Amygdala (tissue), 56 donors: ENCODE measurements at regions not wholly inside any gene's neighbourhood (a gene's known extent, or its start where the extent isn't known, plus 50 kb on each side); places are given as distances from the start of the nearest gene placed in this dataset.
"Not testable (repeated sequence)": the region's sequence is repeated elsewhere in the genome, so short reads cannot be mapped to it uniquely, and the experiment has no call there.

Source experiments
- DNase-seq, 56 donors: peaks; one replicate each; lab custom pipeline; 2025; lab: John Stamatoyannopoulos, UW

- DNase-seq, result no peak
These were observed 411.4 kb upstream of the LMO3 start for GRCh38 chr12:17017402-17017801.

GRCh38 chr12:17016116-17016864, 410.3 kb upstream of the LMO3 start:
- DNase-seq, result no peak

- DNase-seq, result no peak
These were observed 409.5 kb upstream of the LMO3 start for GRCh38 chr12:17015501-17015900.

- DNase-seq, result not testable (repeated sequence)
These were observed 401.6 kb upstream of the LMO3 start for GRCh38 chr12:17007442-17008040.

GRCh38 chr12:16998538-16998937, 392.6 kb upstream of the LMO3 start:
- DNase-seq, result not testable (repeated sequence)

- no peak for DNase-seq
These were observed 378.5 kb upstream of the LMO3 start for GRCh38 chr12:16984484-16984883.

GRCh38 chr12:16972923-16973770, 367.2 kb upstream of the LMO3 start:
- DNase-seq, result no peak

- DNase-seq, result no peak
These were observed 356.9 kb upstream of the LMO3 start for GRCh38 chr12:16962889-16963288.

GRCh38 chr12:16955083-16955657, 349.2 kb upstream of the LMO3 start:
- DNase-seq, result no peak

- DNase-seq, result no peak
These were observed 344.1 kb upstream of the LMO3 start for GRCh38 chr12:16949871-16950667.

GRCh38 chr12:16949371-16949770, 343.4 kb upstream of the LMO3 start:
- no peak for DNase-seq

- DNase-seq, result no peak
These were observed 340.7 kb upstream of the LMO3 start for GRCh38 chr12:16946704-16947103.

- no peak for DNase-seq
These were observed 333.9 kb upstream of the LMO3 start for GRCh38 chr12:16939871-16940306.

- no peak for DNase-seq
These were observed 321.3 kb upstream of the LMO3 start for GRCh38 chr12:16927259-16927658.

- no peak for DNase-seq
These were observed 314.5 kb upstream of the LMO3 start for GRCh38 chr12:16920451-16920850.

GRCh38 chr12:16919551-16919950, 313.6 kb upstream of the LMO3 start:
- DNase-seq, result no peak

- DNase-seq, result no peak
These were observed 308.9 kb upstream of the LMO3 start for GRCh38 chr12:16914853-16915252.

- DNase-seq, result no peak
These were observed 308.0 kb upstream of the LMO3 start for GRCh38 chr12:16913832-16914490.

- DNase-seq, result no peak
These were observed 296.0 kb upstream of the LMO3 start for GRCh38 chr12:16901946-16902345.

GRCh38 chr12:16893426-16893825, 287.5 kb upstream of the LMO3 start:
- peak in 1 of 56 donors; percentile 0 for DNase-seq
